HG02884 (cell line): ENCODE measurements at regions not wholly inside any gene's neighbourhood (a gene's known extent, or its start where the extent isn't known, plus 50 kb on each side); places are given as distances from the start of the nearest gene placed in this dataset.

Source experiments
- ATAC-seq: cut with Tn5 transposase; IDR thresholded peaks from one replicate; pipeline ENCODE4 v1.9.1; 2021; ENCODE audit warnings: mild to moderate bottlenecking, moderate library complexity; ENCODE audit not compliant: unreplicated experiment

GRCh38 chr16:73503093-73503492 is 455.2 kb upstream of the ZFHX3 start:
- ATAC-seq, result no peak

DNA sequence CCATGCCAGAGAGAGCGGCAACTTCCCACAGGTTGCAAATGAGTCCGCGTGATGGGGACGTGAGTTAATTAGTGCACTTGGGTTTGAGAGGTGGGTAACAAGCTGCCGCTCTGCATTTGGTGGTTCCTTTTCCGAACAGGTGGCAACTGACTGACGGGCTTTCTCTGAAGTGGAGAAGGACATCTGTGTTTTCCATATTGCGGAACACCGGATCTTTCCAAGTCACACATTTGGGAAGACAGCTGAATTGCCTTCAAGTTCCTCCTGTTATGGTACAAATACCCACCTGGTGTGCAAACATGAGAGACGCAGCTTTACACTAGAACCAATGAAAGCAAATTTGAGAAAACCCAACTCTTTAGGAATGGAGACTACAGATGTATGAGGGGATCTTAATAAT is 451.3 kb upstream of the ZFHX3 start:
- ATAC-seq, result no peak

DNA sequence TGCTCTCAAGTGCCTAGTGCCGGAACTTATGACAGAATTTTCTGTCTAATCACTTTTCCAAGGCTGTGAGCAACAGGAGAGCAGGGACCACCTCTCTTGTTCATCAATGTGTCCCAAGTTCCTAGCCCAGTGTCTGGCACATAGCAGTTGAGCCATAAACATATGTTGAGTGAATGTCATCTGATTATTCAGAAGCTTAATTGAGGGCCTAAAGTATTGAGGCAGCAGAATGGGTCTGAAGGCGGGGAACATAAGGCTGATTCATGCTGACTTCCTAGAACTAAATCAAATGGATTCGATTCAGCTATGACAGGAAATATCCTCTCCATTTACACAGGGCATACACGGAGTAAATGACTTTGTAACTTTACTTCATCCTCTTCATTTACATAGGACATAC is 438.0 kb upstream of the ZFHX3 start:
- ATAC-seq, result no peak

DNA sequence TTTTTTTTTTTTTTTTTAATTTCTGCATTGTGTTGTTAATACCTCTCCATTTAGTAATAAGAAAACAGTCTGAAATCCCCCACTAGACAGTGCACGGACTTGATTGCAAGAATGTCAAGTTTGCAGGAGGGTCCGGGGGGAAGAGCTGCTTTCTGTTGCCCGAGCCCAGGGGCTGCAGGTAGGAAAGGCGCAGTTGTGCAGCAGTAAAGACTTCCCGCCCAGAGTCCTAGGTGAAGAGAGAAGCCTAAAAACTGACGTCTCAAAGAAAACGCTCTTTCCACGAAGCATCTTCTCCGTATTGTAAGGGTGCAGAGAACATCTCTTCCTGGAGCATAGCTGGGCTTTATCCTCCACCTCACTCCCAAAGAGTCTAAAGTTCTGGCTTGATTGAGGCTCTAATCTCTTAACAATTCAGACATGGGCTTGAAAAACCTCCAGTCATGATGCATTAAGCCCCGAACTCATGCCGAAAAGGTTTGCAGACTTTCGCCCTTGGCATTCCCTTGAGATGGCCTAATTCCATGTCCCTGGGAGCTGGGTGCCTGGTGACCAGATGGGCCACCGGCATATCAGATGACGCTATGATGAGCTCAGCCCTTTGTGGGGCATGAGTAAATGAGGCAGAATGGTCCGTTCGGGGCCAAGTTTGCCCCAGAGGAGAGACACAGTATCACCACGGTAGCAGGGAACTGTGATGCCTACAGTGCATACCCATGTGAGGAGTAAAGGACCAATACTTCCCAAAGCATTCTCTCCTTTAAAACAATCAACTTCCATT is 436.2 kb upstream of the ZFHX3 start:
- no peak for ATAC-seq

DNA sequence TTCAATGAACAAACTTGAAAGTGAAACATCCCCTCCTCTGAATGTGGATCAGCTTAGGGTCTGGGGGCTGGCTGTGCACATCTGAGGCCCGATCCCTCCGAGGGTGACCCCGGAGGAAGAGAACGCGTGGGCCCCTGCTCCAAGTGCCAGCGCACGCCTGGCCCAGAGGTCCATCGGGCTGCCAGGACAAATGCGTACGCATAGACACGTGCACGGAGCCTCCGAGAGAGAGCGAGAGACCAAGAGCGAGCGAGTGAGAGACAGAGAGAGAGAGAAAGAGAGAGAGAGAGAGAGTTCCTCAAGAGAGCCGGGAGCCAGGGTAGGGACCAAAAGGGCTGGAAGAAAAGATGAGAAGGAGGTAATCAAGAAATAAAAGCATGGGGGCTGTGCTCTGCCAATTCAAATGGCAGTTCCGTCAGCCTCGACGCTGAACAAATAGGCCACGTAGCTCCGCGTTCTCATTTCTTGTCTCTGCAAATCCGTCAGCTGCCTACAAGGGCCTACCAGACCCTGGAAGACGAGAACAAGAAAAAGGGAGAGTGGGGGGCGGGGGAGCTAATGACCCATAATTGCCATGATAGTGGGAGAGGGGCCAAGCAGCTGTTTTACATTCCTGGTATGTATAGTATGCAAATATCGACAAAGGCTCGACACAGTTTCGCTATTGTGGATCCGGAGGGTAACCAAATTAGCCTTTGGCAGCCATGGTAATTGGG is 435.3 kb upstream of the ZFHX3 start:
- ATAC-seq, result no peak

- no peak for ATAC-seq
These were observed 434.4 kb upstream of the ZFHX3 start for GRCh38 chr16:73482310-73482709.

DNA sequence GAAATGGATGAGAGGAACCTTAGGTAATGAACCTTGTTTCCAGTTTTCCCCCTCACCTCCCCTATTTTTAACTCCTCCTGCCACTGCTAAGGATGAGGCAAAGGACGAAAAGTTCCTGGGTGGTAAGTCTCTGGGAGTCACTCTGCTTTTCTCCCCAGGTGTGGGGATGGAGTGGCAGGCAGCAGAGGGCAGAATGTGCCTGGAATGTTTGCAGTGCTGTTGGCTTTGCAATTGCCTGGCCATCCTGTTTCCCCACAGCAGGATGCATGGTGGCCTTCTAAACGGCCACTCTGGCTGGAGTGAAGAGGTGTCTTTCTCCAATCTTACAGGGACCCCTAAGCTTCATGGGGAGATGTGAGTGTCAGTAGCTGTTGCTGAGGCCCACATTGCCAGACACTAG is 432.5 kb upstream of the ZFHX3 start:
- no peak for ATAC-seq

- no peak for ATAC-seq
These were observed 425.8 kb upstream of the ZFHX3 start for GRCh38 chr16:73473713-73474112.

DNA sequence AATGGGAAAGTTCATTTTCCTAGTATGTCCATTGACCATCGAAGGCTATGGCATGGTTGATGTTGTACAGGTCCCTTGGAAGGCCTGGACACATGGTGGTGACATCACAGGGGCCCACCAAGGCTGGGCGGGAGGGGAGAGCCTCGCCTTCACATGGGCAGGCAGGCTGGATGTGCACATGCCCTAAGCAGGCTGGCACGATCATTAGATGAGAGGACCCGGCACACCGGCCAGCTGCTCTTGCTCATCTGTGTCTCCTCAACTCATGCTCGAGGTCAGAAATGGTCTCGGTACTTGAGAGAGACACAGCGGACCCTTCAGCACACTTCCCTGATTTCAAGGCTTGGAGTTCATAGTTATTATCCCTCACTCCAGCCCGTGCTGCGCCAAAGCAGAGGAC is 416.9 kb upstream of the ZFHX3 start:
- ATAC-seq, result no peak

DNA sequence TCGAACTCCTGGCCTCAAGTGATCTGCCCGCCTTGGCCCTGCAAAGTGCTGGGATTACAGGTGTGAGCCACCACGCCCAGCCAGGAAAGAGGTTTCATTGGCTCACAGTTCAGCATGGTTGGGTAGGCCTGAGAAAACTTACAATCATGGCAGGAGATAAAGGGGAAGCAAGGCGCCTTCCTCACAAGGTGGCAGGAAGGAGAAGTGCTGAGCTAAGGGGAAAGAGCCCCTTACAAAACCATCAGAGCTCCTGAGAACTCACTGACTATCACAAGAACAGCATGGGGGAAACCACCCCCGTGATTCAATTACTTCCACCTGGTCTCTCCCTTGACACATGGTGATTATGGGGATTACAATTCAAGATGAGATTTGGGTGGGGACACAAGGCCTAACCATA is 411.7 kb upstream of the ZFHX3 start:
- ATAC-seq, result no peak

DNA sequence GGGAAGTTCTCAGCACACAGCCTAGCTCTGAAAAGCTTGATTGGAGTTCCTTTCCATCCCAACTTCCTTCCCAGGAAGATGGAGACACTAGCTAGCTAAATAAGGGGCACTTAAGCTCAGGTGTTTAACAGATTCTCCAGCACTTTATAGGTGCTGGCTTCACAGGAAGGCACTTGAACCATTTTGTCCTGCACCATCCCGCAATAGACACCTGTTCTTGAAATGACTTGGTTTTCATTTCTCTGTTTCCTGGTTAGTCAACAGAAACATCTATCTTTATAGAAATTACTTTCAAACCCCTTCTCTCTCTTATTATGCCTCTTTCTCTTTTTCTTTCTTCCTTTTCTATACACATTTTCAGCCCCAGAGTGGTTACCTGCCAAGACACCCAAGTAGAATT is 409.9 kb upstream of the ZFHX3 start:
- no peak for ATAC-seq

GRCh38 chr16:73448970-73449369 is 401.0 kb upstream of the ZFHX3 start:
- ATAC-seq, result no peak

GRCh38 chr16:73447846-73448245 is 399.9 kb upstream of the ZFHX3 start:
- ATAC-seq, result no peak

DNA sequence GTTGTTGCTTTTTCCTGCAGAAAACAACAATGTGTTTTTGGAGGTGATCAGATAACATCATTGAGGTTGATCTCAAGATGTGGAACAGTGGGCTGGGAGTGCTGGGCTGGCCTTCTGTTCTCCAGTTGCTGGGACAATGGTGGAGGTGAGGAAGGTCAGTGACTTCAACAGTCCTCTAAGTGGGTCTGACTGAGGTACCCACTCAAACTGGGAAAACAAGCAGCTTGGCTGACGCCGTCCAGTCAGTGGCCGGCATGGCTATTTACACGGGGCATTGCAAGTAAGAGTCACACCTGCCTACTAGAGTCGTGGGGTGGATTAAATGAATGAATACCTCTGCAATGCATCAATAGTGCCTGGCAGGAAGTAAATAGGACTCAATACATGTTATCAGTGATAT is 386.7 kb upstream of the ZFHX3 start:
- ATAC-seq, result no peak

DNA sequence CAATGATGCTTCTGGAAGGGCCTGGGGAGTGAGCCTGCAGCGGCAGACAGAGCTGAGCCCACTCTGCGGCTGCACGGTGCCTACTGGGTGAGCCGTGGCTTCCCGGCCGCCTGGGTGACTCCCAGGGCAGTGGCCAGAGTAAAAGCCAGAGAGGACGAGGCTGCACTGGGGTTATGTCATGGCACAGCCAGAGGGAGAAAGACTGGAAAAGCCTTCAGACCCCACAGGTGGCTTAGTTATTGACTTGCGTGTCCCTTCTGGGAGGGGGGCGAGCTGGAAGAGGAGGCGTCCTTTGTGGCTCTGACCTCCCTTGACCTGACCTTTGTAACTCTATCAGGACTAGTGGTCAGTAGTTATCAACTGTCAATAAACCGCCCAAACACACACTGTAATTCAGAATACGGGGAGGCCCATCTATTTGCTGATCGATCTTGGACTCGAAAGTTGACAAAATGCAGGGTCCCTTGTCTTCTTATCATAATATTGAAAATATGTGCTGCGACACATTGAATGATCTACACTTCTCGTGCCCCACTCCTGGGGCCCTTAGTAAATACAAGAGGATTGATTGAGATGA is 385.9 kb upstream of the ZFHX3 start:
- ATAC-seq, result no peak

GRCh38 chr16:73432850-73433730 is 385.2 kb upstream of the ZFHX3 start:
- no peak for ATAC-seq

- ATAC-seq, result no peak
These were observed 382.2 kb upstream of the ZFHX3 start for GRCh38 chr16:73430138-73430537.

DNA sequence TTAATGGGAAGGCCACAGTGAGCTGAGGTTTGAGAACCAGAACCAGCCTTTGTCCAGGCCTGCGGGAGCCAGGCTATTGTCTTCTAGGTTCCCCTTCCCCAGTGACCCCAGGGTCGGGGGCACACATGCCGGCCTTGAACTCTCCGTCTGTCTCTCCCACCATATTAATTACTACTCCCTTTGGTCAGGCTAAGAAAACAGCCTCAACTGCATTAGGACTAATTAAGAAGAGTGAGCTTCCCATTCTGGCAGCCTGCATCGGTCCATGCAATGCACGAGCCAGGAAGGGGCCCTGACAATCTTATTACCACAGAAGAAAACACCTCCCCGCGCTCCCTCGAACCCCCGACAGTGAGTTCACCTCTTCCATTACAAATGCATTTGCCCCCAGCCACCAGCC is 380.2 kb upstream of the ZFHX3 start:
- no peak for ATAC-seq

GRCh38 chr16:73427164-73427563 is 379.2 kb upstream of the ZFHX3 start:
- no peak for ATAC-seq

- ATAC-seq, result no peak
These were observed 378.7 kb upstream of the ZFHX3 start for GRCh38 chr16:73426433-73427160.

DNA sequence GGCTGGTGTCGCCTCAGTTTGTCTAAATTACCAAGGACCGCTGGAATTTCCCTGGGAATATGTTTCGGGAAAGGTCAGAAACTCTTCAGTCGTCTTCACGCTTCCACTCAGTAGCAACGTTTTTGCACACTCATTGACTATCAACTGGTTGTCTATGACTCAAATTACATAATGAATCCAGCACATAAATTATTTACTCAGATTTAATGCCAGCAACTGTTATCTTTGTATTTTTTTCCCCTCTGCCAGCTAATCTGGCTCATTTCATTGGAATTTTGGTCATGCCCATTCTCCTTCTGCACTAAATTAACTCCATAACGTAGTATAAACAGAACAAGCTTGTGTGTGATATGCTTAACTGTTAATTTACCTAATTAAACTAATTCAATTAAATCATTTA is 372.7 kb upstream of the ZFHX3 start:
- no peak for ATAC-seq
